Activated naive CD4-positive, alpha-beta T cell (primary cell): ENCODE measurements at regions not wholly inside any gene's neighbourhood (a gene's known extent, or its start where the extent isn't known, plus 50 kb on each side); places are given as distances from the start of the nearest gene placed in this dataset.
"Not testable (repeated sequence)": the region's sequence is repeated elsewhere in the genome, so short reads cannot be mapped to it uniquely, and the experiment has no call there.

Experiments
- DNase-seq, 4 experiments: peaks; one replicate each; lab custom pipeline; 2025; lab: John Stamatoyannopoulos, UW

DNA sequence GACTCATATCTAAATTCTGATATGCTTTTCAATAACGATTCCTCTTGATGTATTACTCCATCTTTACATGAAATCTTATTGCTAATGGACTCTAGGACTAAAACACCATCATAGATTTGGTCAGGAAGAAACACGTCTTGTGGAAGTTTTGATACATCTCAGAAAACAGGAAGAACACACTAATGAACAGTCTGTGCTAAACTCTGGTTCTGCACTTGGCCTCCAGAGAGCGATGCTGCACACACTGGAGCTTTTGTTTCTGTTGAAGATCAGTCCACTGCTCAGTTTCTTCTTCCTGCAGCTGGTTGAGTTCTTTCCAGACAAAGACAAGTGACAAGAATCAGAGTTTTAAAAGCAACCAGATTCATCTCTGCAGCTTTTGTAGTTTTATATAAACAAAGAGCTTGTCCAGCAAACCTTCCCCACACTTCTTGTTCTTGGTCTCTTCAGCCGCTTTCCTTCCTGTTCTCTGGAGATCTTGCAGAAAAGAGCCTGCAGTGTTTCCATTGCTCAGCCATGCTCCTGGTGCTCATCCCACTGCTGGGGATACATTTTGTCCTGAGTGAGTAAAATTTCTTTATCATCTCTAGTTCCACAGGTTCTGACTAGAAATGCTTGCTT lies 229.1 kb upstream of the OR4E1 start:
- peak in 2 of 4 experiments; percentile 9 to 30 for DNase-seq

DNA sequence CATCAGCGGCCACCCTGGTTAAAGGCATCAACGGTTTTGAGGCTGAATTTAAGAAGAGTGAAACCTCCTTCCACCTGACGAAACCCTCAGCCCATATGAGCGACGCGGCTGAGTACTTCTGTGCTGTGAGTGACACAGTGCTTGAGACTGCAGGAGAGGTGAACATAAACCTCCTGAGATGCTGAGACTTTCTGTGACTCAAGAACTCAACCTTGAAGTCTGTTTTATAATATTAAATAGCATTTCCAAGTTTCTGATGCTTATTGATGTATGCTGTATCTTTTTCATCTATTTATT lies 221.2 kb upstream of the OR4E1 start:
- not testable (repeated sequence) for DNase-seq

DNA sequence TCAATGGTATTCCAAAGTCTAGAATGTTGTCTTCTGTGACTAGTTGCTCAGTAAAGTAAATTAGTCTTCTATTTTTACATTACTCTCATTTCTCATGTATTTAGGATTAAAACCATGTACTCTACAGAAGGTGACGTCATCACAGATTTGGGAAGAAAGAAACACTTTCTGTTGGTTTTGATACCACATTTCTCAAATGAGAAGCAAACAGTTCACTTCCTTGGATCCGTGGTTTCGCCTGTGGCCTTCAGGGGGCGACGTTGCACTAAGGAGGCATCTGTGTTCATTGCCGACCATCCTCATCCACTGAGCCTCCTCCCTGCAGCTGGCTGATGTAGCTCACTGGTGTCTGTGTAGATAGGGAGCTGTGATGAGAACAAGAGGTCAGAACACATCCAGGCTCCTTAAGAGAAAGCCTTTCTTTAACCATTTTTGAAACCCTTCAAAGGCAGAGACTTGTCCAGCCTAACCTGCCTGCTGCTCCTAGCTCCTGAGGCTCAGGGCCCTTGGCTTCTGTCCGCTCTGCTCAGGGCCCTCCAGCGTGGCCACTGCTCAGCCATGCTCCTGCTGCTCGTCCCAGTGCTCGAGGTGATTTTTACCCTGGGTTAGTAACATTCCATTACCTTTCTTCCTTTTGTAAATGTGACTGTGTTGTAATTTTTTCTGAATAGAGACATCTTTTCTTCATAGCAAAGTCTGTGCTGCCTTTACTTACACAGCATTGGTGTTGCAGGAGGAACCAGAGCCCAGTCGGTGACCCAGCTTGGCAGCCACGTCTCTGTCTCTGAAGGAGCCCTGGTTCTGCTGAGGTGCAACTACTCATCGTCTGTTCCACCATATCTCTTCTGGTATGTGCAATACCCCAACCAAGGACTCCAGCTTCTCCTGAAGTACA lies 220.6 kb upstream of the OR4E1 start:
- peak in 2 of 4 experiments; percentile 17 to 45 for DNase-seq

DNA sequence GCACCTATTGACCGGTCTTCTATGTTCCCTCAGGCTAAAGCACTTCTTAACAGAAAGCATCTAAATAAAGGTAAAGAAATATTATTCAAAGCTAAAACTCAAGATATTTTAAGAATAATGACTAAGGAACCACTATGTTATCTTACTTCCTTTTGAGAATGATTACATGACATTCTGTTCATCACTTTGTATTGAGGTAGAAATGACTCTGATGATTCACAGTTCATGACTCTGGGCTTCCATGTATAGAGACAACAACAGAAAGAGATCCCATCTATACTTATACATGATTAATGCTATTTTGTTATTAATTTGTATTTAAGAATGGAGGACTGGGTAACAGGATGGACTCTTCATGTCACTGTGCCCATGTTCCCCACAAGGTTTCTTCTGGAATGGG lies 218.3 kb upstream of the OR4E1 start:
- DNase-seq = no peak

DNA sequence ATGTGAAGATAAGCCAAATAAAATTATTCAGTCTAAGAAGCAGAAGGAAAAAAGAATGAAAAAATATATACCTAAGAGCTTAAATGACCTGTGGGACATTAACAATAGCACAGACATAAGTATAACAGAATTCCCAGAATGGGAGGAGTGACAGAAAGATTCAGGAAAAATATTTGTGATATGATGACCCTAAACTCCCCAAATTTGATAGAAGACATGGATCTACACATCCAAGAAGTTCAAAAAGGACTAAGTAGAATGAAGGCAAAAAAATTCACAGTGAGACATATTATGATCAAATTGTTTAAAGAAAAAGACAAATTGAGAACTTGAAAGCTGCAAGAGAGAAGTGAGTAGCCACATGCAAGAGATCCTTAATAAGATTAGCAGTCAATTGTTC lies 211.4 kb upstream of the OR4E1 start:
- DNase-seq = no peak

DNA sequence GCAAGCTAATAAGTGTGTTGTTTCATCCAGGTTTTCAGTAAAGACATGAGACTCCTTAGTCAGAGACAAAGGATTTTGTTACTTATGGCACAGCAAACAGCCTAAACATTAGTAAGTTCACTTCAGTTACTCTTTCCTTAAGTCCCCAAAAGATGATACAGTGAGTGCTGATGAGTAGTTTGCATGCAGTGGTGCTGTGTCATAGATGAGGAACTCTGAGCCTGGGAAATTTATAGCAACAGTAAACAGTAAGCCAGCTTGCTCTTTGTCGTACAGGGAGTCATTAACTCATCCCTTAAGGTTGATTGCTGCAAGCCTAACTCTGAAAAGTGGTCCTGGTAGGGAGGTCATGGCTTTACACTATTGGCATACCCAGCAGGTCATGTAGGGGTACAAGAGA lies 208.6 kb upstream of the OR4E1 start:
- DNase-seq = no peak

DNA sequence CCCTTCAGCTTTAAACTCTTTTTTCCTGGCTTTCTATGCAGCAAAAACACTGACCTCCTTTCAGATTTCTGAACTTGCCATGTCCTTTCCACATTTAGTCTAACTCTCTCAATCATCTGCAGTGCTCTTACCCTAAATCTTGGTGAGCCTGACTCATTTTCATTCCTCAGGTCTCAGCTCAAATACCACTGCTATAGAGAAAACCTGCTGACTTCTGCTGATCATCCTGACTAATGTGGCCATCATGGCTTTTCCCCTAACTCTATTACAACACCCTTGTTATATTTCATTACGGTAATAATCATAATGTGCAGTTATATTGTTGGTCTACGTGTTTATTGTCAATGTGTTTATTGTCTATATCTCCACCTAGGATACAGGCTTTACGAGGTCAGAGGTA lies 207.3 kb upstream of the OR4E1 start:
- no peak for DNase-seq

DNA sequence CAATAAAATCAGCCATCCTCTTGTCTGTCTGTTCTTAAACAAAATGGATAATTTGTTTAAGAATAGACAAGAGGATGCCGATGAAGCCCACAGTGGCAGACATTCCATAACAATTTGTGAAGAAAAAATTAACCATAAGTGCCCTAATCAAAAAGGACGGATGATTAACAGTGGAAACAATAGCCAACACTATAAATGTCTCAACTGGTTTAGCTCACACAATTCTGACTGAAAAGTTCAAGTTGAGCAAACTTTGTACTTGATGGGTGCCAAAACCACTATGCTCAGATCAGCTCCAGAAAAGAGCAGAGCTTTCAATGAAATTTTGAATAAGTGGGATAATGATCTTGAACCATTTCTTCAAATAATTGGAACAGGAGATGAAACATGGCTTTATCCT lies 202.2 kb upstream of the OR4E1 start:
- DNase-seq = no peak

DNA sequence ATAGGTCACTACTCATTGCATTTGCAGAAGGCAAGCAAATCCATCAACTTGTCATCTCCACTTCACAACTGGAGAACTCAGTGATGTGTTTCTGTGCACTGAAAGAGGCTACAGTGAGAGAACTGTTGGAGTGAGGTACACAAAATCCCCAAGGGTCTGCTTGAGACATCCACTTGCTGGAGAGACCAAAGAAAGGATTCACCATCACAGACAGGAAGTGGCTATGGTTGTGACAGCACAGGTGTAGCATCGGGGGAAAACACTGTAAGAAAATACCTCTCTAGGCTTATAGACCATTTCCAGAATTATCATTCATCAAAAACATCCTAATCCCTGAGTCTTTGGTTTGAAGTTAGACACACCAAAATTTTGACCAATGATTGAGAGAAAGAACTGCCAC lies 201.3 kb upstream of the OR4E1 start:
- no peak for DNase-seq

DNA sequence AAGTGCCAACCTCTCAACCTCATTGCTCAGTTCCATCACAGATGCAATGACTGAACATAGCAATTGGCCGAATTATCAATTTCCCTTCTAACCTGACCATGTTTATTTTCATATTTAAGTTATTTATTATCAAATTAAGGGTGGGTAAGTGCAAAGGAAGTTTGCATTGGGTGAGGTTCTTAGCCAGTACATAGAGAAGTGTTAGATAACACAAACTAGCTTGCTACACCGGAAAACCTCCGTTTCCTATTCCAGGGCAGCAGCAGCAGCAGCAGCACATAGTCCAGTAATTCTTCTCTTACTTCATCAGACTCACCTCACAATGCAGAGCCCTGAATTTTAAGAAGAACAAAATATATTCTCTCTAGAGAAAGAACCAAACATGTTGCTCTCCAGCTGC lies 200.5 kb upstream of the OR4E1 start:
- DNase-seq = no peak

DNA sequence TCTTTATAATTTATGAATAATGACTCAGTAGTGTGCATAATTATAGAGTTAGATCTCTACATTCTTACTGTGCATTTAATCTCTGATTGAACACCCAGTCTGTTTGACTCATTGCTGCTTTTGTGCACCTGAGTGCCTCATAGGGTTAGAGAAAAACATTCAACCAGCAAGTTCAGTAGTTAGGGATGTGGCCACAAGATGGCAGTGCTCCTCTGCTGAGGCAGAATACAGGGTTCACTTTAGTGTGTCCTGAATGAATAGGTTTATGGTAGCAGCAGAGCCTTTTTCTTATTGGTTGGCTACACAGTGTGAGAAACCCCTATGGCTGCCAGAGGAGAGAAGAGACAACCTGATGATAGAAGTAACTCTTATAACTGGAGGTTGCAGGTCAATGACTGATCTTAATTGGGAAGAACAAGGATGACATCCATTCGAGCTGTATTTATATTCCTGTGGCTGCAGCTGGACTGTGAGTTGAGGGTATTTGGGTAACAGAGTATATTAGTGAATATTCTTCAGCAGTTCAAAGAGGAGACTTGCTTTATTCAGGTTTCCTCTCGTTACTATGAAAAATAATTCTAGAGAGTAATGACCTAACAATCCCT lies 194.9 kb upstream of the OR4E1 start:
- peak; percentile 10 to 71 (median 43) for DNase-seq

DNA sequence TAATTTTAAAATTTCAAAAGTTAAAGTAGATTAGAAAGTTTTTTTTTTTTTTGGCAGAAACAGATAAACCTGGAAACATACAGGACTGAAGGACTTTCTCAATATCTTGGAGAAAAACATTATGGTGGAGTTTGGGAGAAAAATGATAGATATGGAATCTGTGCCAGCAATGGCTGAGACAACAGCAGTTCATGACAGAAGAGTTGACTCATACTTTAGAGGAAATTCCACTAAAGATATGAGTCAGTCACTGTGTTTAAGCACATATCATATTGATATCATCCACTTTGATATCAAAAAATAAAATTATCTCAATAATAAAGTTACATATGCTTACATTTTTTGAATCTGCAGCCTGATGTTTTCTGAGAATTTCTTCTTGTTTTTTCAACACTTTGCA lies 193.9 kb upstream of the OR4E1 start:
- DNase-seq = no peak

DNA sequence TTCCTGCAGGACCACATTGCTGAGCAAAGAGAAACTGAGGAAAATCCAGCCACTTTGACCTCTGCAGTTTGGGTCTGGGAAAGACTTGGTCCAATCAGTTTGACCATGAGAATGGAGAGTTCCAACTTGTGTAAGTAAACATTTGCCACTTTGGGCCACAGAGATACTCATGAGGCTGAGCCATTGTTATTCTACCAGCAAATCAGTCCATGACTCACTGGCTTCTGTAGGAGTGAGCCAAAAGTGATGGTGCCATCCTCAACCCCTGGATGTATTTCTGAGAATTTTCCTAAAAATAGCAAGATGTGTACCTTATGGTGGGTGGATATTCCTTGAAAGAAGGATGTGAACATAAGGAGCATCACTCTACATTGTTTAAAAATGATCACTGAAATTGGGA lies 192.9 kb upstream of the OR4E1 start:
- no peak for DNase-seq

DNA sequence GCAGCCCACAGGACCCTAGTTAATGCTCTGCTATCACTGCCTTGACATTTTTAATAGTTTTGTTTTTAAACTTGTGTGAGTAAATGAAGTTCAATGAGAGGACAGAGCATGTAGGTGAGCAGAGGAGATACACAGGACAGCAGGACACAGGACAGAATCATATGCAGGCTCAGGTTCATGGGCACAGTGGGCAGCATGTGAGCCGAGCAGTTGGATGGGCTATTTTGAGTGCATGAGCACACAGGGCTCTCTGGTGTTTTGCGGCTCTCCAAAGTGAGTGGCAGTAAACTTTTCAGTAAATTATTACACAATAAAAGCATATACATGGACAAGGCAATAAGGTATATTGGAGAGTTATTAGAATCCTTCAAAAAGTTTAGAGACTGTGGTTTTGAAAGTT lies 189.7 kb upstream of the OR4E1 start:
- no peak for DNase-seq

DNA sequence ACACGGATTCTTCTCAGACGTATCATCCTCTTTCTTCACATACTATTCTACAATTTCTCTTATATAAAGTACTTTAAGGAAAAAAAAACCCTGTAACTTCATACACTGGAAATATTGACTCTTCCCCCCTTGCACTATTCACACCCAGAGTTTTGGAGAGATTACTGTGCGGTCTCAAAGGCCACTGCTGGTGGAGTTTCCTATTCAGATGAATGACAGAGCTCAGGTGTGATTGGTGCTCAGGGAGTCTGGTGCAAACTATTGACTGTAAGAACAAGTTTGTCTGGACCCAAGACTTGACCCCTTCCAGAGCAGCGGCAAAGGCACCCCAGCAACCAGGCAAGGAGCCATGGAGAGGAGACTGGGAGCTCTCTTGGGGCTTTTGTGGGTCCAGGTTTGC lies 187.5 kb upstream of the OR4E1 start:
- no peak for DNase-seq

DNA sequence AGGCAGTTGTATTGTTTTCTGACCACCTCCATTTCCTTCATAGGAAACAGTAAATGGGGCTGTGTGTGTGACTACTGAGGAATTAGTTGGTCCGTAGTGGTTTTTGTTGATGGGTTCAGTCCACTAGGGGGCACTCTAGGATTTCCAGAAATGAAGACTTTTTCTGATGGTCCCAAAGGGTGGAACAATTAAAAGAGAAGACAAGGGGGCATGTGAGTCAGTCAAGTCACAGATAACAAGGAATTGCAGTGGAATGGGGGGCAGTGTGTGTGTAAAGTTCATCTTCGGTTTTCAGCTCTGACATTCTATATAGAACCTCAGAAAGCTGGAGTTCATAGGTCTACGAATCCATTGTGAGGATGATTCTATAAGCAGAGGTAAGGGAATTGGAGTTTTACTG lies 186.6 kb upstream of the OR4E1 start:
- DNase-seq = no peak

DNA sequence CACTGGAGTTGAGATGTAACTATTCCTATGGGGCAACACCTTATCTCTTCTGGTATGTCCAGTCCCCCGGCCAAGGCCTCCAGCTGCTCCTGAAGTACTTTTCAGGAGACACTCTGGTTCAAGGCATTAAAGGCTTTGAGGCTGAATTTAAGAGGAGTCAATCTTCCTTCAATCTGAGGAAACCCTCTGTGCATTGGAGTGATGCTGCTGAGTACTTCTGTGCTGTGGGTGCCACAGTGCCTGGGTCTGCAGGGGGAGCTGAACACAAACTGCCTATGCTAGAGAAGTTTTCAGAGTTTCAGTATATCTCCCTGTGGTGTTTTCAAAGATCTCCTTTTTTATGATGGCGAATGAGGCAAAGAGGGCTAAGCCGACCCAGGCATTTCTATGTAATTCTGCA lies 179.2 kb upstream of the OR4E1 start:
- no peak for DNase-seq

DNA sequence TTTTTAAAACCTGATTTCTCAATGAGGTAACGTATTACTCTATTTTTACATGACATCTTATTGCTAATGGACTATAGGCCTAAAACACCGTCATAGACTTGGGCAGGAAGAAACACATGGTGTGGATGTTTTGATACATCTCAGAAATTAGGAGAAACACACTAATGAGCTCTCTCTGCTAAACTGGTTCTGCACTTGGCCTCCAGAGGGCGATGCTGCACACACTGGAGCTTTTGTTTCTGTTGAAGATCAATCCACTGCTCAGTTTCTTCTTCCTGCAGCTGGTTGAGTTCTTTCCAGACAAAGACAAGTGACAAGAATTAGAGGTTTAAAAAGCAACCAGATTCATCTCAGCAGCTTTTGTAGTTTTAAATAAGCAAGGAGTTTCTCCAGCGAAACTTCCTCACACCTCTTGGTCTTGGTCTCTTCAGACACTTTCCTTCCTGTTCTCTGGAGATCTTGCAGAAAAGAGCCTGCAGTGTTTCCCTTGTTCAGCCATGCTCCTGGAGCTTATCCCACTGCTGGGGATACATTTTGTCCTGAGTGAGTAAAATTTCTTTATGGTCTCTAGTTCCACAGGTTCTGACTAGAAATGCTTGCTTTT lies 178.5 kb upstream of the OR4E1 start:
- DNase-seq = peak in 3 of 4 experiments; percentile 43 to 66 (median 46)

DNA sequence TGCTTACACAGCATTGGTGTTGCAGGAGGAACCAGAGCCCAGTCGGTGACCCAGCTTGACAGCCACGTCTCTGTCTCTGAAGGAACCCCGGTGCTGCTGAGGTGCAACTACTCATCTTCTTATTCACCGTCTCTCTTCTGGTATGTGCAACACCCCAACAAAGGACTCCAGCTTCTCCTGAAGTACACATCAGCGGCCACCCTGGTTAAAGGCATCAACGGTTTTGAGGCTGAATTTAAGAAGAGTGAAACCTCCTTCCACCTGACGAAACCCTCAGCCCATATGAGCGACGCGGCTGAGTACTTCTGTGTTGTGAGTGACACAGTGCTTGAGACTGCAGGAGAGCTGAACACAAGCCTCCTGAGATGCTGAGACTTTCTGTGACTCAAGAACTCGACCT lies 173.3 kb upstream of the OR4E1 start:
- not testable (repeated sequence) for DNase-seq

DNA sequence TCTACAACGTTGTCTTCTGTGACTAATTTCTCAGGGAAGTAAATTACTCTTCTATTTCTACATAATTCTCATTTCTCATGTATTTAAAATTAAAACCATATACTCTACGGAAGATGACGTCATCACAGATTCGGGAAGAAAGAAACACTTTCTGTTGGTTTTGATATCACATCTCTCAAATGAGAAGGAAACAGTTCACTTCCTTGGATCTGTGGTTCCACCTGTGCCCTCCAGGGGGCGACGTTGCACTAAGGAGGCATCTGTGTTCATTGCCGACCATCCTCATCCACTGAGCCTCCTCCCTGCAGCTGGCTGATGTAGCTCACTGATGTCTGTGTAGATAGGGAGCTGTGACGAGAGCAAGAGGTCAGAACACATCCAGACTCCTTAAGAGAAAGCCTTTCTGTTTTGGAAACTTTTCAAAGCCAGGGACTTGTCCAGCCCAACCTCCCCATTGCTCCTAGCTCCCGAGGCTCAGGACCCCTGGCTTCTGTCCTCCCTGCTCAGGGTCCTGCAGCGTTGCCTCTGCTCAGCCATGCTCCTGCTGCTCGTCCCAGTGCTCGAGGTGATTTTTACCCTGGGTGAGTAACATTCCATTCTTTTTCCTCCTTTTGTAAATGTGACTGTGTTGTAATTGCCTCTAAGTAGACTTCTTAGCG lies 172.7 kb upstream of the OR4E1 start:
- peak; percentile 6 to 54 (median 52) for DNase-seq

DNA sequence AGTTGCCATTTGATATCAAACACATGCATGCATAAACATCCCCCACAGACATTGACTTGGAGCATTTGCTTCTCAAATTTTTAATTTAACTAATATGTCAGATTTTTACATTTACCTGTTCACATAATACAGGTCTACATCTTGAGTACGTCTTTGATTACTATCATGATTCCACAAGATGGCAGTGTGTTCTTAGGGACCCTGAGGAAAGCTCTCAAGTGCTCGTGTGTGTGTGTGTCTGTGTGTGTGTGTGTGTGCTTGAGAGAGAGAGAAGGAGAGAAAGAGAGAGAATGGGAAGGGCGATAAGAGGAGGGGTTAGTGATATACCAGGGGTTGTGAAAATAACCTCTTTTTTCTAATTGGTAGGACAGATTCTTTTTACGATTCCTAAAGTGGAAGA lies 167.1 kb upstream of the OR4E1 start:
- no peak for DNase-seq

DNA sequence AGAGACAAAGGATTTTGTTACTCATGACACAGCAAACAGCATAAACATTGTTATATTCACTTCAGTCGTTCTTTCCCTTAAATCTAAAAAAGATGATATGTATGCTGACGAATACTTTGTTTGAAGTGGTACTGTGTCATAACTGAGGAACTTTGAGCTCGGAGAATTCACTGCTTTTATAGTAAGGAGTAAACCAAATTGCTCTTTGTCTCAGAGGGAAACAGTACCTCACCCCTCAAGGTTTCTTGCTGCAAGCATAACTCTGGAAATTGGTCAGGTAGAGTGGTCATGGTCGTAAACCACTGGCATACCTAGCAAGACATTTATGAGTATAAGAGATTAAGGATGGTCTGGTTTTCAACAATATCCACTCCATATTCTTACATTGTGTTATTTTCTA lies 160.2 kb upstream of the OR4E1 start:
- DNase-seq = no peak
